HepG2 (cell line): ENCODE measurements at regions not wholly inside any gene's neighbourhood (a gene's known extent, or its start where the extent isn't known, plus 50 kb on each side); places are given as distances from the start of the nearest gene placed in this dataset.

Experiments used
- ATF1 ChIP-seq: IDR thresholded peaks from 2 replicates; pipeline ENCODE4 v1.6.1; 2016; ENCODE audit warnings: mild to moderate bottlenecking, control low read depth
- CBX1 ChIP-seq: IDR thresholded peaks from one replicate; pipeline ENCODE4 v1.6.1; 2016; ENCODE audit warnings: antibody characterized with exemption, low read depth
- HDAC1 ChIP-seq: sonication (generic); formaldehyde crosslinking; IDR thresholded peaks from 2 replicates; pipeline ENCODE4 v1.5.1; 2020; ENCODE audit warnings: mild to moderate bottlenecking, missing genetic modification reagents
- HDAC6 ChIP-seq: fragments of 200-600 bp; sonication (generic); IDR thresholded peaks from 2 replicates; pipeline ENCODE4 v1.7.0; 2017; ENCODE audit warnings: mild to moderate bottlenecking, antibody characterized with exemption, low read length, low read depth
- POLR2A ChIP-seq, 2 experiments: IDR thresholded peaks; 2 replicates each; pipeline ENCODE4 v1.6.1; 2011; ENCODE audit warnings: low read depth in 2 of 2, low read length in 2 of 2, mild to moderate bottlenecking in 1 of 2, moderate library complexity in 1 of 2; ENCODE audit not compliant: insufficient read depth in 1 of 2
- SMAD9 ChIP-seq: sonication (generic); formaldehyde crosslinking; IDR thresholded peaks from 2 replicates; pipeline ENCODE4 v1.5.1; 2020; ENCODE audit warnings: mild to moderate bottlenecking, missing genetic modification reagents
- SRF ChIP-seq: IDR thresholded peaks from 2 replicates; pipeline ENCODE4 v1.6.1; 2011; ENCODE audit warnings: mild to moderate bottlenecking, low read depth, low read length, moderate library complexity
- ZNF674 ChIP-seq: sonication (generic); formaldehyde crosslinking; IDR thresholded peaks from 2 replicates; pipeline ENCODE4 v1.5.0; 2020; ENCODE audit warnings: low read depth, mild to moderate bottlenecking, missing genetic modification reagents
- TF ChIP-seq, protein P1 (sequence below): sonication (generic); formaldehyde crosslinking; conservative IDR thresholded peaks from 2 replicates; pipeline ENCODE4 v1.4.0; 2020; ENCODE audit warnings: missing genetic modification reagents
- TF ChIP-seq, protein P2 (sequence below): sonication (generic); formaldehyde crosslinking; IDR thresholded peaks from 2 replicates; pipeline ENCODE4 v1.5.0; 2020; ENCODE audit warnings: mild to moderate bottlenecking, missing genetic modification reagents, moderate library complexity

DNA sequence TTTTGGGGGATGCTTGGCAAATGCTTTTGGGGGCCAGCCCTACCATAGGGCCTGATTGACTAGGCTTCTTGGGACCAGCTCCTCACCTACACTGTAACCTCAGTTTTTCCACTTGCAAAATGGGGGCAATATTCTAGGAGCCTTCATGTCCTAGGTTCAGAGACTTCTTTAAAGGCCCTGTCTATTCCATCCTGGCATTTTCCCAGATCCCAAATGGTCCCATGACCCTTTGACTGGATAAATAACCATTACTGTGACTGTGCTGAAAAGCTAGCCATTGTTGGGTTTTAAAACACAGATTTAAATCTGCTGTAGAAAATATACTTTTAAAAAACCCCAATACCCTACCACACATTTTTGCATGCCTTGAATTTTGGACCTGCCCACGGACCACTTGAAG lies 149.8 kb downstream of the EFNB1 start:
- TF ChIP-seq POLR2A (IDR thresholded peaks at IDR 0.05; ENCODE audit: insufficient read depth in 1 of 2, low read depth in 2 of 2, low read length in 2 of 2): no peak
- TF ChIP-seq SMAD9 (CRISPR knock-in tag): no peak
- no peak for TF ChIP-seq HDAC1
- no peak for TF ChIP-seq CBX1
- TF ChIP-seq, protein P1, sequence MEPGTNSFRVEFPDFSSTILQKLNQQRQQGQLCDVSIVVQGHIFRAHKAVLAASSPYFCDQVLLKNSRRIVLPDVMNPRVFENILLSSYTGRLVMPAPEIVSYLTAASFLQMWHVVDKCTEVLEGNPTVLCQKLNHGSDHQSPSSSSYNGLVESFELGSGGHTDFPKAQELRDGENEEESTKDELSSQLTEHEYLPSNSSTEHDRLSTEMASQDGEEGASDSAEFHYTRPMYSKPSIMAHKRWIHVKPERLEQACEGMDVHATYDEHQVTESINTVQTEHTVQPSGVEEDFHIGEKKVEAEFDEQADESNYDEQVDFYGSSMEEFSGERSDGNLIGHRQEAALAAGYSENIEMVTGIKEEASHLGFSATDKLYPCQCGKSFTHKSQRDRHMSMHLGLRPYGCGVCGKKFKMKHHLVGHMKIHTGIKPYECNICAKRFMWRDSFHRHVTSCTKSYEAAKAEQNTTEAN: no peak
- TF ChIP-seq ZNF674: no peak
- TF ChIP-seq, protein P2, sequence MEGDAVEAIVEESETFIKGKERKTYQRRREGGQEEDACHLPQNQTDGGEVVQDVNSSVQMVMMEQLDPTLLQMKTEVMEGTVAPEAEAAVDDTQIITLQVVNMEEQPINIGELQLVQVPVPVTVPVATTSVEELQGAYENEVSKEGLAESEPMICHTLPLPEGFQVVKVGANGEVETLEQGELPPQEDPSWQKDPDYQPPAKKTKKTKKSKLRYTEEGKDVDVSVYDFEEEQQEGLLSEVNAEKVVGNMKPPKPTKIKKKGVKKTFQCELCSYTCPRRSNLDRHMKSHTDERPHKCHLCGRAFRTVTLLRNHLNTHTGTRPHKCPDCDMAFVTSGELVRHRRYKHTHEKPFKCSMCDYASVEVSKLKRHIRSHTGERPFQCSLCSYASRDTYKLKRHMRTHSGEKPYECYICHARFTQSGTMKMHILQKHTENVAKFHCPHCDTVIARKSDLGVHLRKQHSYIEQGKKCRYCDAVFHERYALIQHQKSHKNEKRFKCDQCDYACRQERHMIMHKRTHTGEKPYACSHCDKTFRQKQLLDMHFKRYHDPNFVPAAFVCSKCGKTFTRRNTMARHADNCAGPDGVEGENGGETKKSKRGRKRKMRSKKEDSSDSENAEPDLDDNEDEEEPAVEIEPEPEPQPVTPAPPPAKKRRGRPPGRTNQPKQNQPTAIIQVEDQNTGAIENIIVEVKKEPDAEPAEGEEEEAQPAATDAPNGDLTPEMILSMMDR (CRISPR knock-in tag): no peak
- no peak for TF ChIP-seq SRF
- no peak for TF ChIP-seq ATF1 (CRISPR knock-in tag)
- TF ChIP-seq HDAC6: no peak
